ENCODE measurements at regions not wholly inside any gene's neighbourhood (a gene's known extent, or its start where the extent isn't known, plus 50 kb on each side); places are given as distances from the start of the nearest gene placed in this dataset.
A peak's percentile ranks its signal among the peaks of the same experiment; 100 is the strongest.

DNA sequence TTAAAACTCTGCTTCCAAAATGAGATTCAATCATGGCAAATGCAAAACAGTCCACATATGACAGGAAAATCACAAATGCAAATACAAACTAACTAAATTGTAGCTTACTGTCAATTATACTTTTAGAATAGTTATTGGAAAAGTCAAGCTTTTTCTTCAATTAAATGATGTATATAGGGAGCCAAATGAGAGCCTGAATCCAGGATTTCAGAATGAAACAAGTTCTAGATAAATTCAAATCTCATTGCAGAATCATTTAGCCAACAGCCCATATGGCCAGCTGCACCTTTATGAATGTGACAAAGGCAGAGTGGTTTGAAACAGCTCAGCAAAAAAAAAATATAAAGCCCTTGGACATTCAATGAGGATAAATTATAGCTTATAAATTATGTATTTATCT is 82.2 kb upstream of the SCIN start:
- Mint-ChIP-seq H3K27ac (ENCODE audit: unreplicated experiment) (no peak overlapping the region), H3K4me1 (ENCODE audit: low read depth) (no peaks in the 10 kb centered on the region), H3K36me3 (ENCODE audit: low read depth) (no peaks in the 10 kb centered on the region), H3K27me3 (ENCODE audit: low read depth) (peaks cover 4% of the 10 kb centered on the region), H3K4me3 (ENCODE audit: unreplicated experiment) (no peak overlapping the region), H3K9me3 (ENCODE audit: low read depth) (no peaks in the 10 kb centered on the region)
- TF ChIP-seq, protein P1, sequence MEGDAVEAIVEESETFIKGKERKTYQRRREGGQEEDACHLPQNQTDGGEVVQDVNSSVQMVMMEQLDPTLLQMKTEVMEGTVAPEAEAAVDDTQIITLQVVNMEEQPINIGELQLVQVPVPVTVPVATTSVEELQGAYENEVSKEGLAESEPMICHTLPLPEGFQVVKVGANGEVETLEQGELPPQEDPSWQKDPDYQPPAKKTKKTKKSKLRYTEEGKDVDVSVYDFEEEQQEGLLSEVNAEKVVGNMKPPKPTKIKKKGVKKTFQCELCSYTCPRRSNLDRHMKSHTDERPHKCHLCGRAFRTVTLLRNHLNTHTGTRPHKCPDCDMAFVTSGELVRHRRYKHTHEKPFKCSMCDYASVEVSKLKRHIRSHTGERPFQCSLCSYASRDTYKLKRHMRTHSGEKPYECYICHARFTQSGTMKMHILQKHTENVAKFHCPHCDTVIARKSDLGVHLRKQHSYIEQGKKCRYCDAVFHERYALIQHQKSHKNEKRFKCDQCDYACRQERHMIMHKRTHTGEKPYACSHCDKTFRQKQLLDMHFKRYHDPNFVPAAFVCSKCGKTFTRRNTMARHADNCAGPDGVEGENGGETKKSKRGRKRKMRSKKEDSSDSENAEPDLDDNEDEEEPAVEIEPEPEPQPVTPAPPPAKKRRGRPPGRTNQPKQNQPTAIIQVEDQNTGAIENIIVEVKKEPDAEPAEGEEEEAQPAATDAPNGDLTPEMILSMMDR (IDR thresholded peaks at IDR 0.05): no peak
- DNase-seq (ENCODE audit: low spot score): no peak

DNA sequence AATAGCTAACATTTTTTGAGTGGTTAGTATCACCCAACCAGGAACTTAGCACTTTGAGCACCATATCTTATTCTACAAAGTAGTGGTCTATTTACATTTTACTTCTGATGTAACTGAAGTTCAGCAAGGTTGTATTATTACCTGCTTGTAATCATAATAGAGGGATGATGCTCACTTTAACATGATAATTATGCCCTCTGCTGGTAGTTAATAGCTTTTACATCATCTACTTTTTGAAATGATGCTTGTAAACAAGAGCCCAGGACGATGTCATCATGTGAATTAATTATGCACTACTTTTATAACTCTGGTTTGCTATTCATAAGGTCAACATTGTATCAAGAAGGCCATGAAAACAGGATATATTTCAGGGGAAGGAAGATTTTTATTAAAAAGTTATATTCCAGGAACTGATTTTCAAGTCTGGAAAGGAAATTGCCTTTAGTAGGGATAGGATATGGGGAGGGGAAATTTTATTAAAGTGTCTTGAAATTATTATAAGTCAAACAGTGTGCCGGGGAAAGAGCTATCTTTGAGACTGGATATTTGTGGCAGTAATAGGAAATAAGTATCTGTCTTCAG is 80.3 kb upstream of the SCIN start:
- H3K27me3 Mint-ChIP-seq (ENCODE audit: low read depth): peaks cover 4% of the 10 kb centered on the region
- no peaks in the 10 kb centered on the region for H3K36me3 Mint-ChIP-seq (ENCODE audit: low read depth)
- TF ChIP-seq, protein P1 (IDR thresholded peaks at IDR 0.05): peak; percentile 87
- no peak overlapping the region for H3K27ac Mint-ChIP-seq (ENCODE audit: unreplicated experiment)
- no peak for DNase-seq (ENCODE audit: low spot score)
- H3K4me3 Mint-ChIP-seq (ENCODE audit: unreplicated experiment): no peak overlapping the region
- H3K4me1 Mint-ChIP-seq (ENCODE audit: low read depth): no peaks in the 10 kb centered on the region
- H3K9me3 Mint-ChIP-seq (ENCODE audit: low read depth): no peaks in the 10 kb centered on the region

DNA sequence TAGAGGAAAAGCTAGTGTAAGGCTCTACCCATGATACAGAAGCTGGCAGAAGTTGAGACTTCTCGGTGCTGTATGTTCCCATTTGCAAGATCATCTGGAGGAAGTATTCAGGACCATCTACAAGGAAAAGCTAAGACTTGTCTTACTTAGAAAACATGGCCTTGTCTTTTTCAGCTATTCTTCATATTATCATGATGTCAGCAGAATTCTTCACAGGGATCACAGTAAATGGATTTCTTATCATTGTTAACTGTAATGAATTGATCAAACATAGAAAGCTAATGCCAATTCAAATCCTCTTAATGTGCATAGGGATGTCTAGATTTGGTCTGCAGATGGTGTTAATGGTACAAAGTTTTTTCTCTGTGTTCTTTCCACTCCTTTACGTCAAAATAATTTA is 79.6 kb upstream of the SCIN start:
- Mint-ChIP-seq H3K36me3 (ENCODE audit: low read depth) (no peaks in the 10 kb centered on the region), H3K27ac (ENCODE audit: unreplicated experiment) (no peak overlapping the region), H3K4me1 (ENCODE audit: low read depth) (no peaks in the 10 kb centered on the region), H3K9me3 (ENCODE audit: low read depth) (no peaks in the 10 kb centered on the region), H3K4me3 (ENCODE audit: unreplicated experiment) (no peak overlapping the region), H3K27me3 (ENCODE audit: low read depth) (peaks cover 4% of the 10 kb centered on the region)
- no peak for DNase-seq (ENCODE audit: low spot score)
- TF ChIP-seq, protein P1 (IDR thresholded peaks at IDR 0.05): no peak

DNA sequence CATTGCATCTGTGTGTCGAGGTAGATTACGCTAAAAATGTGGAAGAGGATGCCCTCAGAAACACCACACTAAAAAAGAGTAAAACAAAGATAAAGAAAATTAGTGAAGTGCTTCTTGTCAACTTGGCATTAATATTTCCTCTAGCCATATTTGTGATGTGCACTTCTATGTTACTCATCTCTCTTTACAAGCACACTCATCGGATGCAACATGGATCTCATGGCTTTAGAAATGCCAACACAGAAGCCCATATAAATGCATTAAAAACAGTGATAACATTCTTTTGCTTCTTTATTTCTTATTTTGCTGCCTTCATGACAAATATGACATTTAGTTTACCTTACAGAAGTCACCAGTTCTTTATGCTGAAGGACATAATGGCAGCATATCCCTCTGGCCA is 79.0 kb upstream of the SCIN start:
- no peak overlapping the region for H3K27ac Mint-ChIP-seq (ENCODE audit: unreplicated experiment)
- no peaks in the 10 kb centered on the region for H3K36me3 Mint-ChIP-seq (ENCODE audit: low read depth)
- peaks cover 4% of the 10 kb centered on the region for H3K27me3 Mint-ChIP-seq (ENCODE audit: low read depth)
- no peaks in the 10 kb centered on the region for H3K9me3 Mint-ChIP-seq (ENCODE audit: low read depth)
- H3K4me3 Mint-ChIP-seq (ENCODE audit: unreplicated experiment): no peak overlapping the region
- TF ChIP-seq, protein P1 (IDR thresholded peaks at IDR 0.05): no peak
- no peaks in the 10 kb centered on the region for H3K4me1 Mint-ChIP-seq (ENCODE audit: low read depth)
- DNase-seq (ENCODE audit: low spot score): no peak

DNA sequence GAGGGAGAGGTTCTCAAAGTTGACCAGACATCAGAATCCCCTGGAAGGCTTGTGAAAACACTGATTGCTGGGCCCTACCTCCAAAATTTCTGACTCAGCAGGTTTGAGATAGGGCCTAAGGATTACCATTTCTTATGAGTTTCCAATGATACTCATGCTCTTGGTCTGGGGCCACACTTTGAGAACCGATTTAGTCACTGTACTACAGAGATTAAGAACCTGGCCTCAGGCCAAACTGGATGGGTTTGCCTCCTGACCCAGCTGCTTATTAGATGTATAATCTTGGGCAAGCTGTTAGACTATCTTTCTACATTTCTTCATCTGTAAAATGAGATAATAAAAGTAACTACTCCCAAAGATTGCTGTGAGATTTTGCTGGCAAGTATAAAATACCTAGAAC is 77.1 kb upstream of the SCIN start:
- TF ChIP-seq, protein P1 (IDR thresholded peaks at IDR 0.05): no peak
- no peak for DNase-seq (ENCODE audit: low spot score)
- Mint-ChIP-seq H3K36me3 (ENCODE audit: low read depth) (no peaks in the 10 kb centered on the region), H3K27me3 (ENCODE audit: low read depth) (peaks cover 1% of the 10 kb centered on the region), H3K27ac (ENCODE audit: unreplicated experiment) (no peak overlapping the region), H3K4me3 (ENCODE audit: unreplicated experiment) (no peak overlapping the region), H3K4me1 (ENCODE audit: low read depth) (peaks cover 5% of the 10 kb centered on the region), H3K9me3 (ENCODE audit: low read depth) (no peaks in the 10 kb centered on the region)

All from chondrocyte (in vitro differentiated cells).